ENCODE measurements at regions not wholly inside any gene's neighbourhood (a gene's known extent, or its start where the extent isn't known, plus 50 kb on each side); places are given as distances from the start of the nearest gene placed in this dataset.

GRCh38 chr2:187138265-187138664 is 289.3 kb upstream of the ZSWIM2 start:
- TF ChIP-seq PATZ1 (CRISPR knock-in tag; IDR thresholded peaks at IDR 0.05; ENCODE audit: borderline replicate concordance) (no peak), ZNF70 (CRISPR knock-in tag; IDR thresholded peaks at IDR 0.05) (no peak), ISL1 (CRISPR knock-in tag; IDR thresholded peaks at IDR 0.05) (no peak), ZFP3 (CRISPR knock-in tag; IDR thresholded peaks at IDR 0.05) (no peak), TCF4 (CRISPR knock-in tag; IDR thresholded peaks at IDR 0.05; ENCODE audit: borderline replicate concordance) (no peak), GLIS3 (CRISPR knock-in tag; IDR thresholded peaks at IDR 0.05) (no peak), BACH2 (CRISPR knock-in tag; IDR thresholded peaks at IDR 0.05; ENCODE audit: borderline replicate concordance) (no peak)
- TF ChIP-seq, protein P1, sequence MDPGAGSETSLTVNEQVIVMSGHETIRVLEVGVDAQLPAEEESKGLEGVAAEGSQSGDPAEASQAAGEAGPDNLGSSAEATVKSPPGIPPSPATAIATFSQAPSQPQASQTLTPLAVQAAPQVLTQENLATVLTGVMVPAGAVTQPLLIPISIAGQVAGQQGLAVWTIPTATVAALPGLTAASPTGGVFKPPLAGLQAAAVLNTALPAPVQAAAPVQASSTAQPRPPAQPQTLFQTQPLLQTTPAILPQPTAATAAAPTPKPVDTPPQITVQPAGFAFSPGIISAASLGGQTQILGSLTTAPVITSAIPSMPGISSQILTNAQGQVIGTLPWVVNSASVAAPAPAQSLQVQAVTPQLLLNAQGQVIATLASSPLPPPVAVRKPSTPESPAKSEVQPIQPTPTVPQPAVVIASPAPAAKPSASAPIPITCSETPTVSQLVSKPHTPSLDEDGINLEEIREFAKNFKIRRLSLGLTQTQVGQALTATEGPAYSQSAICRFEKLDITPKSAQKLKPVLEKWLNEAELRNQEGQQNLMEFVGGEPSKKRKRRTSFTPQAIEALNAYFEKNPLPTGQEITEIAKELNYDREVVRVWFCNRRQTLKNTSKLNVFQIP (CRISPR knock-in tag; IDR thresholded peaks at IDR 0.05; ENCODE audit: borderline replicate concordance, low read depth), result no peak
- TF ChIP-seq, protein P2, sequence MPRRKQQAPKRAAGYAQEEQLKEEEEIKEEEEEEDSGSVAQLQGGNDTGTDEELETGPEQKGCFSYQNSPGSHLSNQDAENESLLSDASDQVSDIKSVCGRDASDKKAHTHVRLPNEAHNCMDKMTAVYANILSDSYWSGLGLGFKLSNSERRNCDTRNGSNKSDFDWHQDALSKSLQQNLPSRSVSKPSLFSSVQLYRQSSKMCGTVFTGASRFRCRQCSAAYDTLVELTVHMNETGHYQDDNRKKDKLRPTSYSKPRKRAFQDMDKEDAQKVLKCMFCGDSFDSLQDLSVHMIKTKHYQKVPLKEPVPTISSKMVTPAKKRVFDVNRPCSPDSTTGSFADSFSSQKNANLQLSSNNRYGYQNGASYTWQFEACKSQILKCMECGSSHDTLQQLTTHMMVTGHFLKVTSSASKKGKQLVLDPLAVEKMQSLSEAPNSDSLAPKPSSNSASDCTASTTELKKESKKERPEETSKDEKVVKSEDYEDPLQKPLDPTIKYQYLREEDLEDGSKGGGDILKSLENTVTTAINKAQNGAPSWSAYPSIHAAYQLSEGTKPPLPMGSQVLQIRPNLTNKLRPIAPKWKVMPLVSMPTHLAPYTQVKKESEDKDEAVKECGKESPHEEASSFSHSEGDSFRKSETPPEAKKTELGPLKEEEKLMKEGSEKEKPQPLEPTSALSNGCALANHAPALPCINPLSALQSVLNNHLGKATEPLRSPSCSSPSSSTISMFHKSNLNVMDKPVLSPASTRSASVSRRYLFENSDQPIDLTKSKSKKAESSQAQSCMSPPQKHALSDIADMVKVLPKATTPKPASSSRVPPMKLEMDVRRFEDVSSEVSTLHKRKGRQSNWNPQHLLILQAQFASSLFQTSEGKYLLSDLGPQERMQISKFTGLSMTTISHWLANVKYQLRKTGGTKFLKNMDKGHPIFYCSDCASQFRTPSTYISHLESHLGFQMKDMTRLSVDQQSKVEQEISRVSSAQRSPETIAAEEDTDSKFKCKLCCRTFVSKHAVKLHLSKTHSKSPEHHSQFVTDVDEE (CRISPR knock-in tag; IDR thresholded peaks at IDR 0.05), result no peak

Data from SK-N-SH treated with all-trans-retinoic acid at 6 μM for 48 hours (cell line).